22Rv1 (cell line): ENCODE measurements at regions not wholly inside any gene's neighbourhood (a gene's known extent, or its start where the extent isn't known, plus 50 kb on each side); places are given as distances from the start of the nearest gene placed in this dataset.
A peak's percentile ranks its signal among the peaks of the same experiment; 100 is the strongest.

ENCODE experiments used
- H3K27ac ChIP-seq: fragments of 450-650 bp; 2 replicates; pipeline ENCODE4 v1.5.1; 2017
- ZFX ChIP-seq: fragments of 450-650 bp; IDR thresholded peaks from 2 replicates; pipeline ENCODE4 v1.6.1; 2017; ENCODE audit warnings: antibody characterized with exemption, borderline replicate concordance
- TF ChIP-seq, protein P1 (sequence below): fragments of 450-650 bp; IDR thresholded peaks from 2 replicates; pipeline ENCODE4 v1.5.1; 2017; ENCODE audit warnings: mild to moderate bottlenecking

DNA sequence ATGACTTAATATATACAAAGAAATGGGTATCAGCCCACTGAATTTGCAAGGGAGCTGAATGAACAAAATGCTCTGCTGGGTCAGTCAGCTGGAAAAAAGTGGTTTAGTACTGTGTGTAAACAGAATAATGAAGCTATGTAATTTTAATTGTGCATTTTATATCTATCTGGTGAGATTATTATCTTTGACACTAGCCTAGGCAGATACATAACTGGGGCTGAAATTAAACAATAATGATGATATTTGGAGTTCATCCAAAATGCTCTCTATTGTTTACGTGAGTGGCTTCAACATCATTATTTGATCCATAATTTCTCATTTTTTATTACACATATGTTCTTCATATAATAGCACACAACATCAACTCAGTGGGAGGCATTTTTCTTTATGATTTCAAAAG, 208.5 kb upstream of the SNX7 start:
- H3K27ac ChIP-seq = no peak overlapping the region
- TF ChIP-seq, protein P1, sequence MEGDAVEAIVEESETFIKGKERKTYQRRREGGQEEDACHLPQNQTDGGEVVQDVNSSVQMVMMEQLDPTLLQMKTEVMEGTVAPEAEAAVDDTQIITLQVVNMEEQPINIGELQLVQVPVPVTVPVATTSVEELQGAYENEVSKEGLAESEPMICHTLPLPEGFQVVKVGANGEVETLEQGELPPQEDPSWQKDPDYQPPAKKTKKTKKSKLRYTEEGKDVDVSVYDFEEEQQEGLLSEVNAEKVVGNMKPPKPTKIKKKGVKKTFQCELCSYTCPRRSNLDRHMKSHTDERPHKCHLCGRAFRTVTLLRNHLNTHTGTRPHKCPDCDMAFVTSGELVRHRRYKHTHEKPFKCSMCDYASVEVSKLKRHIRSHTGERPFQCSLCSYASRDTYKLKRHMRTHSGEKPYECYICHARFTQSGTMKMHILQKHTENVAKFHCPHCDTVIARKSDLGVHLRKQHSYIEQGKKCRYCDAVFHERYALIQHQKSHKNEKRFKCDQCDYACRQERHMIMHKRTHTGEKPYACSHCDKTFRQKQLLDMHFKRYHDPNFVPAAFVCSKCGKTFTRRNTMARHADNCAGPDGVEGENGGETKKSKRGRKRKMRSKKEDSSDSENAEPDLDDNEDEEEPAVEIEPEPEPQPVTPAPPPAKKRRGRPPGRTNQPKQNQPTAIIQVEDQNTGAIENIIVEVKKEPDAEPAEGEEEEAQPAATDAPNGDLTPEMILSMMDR = no peak
- no peak for TF ChIP-seq ZFX

DNA sequence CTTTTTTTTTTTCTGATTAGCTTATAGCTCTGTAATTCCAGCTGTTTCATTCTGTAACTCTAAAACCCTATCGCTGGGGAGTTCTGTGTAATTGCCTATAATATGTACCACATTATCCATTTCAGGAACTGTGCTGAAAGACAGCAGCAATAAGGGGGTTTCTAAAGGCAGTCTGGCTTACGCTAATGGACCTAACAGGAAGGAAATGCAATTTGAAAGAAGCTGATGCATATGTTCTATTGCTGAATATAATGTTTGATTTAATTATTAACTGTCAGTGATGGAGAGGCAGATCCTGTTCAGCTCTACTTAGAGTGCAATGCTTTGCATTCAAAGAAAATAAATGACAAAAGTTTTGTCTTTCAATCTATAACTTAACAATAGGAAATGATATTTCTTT, 209.4 kb upstream of the SNX7 start:
- no peak overlapping the region for H3K27ac ChIP-seq
- TF ChIP-seq, protein P1 = no peak
- no peak for TF ChIP-seq ZFX

DNA sequence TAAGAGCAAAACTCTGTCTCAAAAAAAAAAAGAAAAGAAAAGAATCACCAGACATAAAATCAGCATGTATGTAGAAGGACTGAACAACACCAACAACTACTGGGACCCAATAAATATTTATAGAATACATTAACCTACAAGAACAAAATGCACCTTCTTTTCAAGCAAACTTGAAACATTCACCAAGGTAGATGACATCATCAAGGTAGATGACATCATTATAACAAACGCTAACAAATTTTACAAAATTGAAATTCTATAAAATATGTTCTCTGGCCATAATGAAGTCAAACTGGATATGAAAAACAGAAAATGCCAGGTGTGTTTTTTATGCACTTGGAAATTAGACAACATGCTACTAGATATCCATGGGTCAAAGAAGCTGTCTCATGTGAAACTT, 220.2 kb upstream of the SNX7 start:
- no peak overlapping the region for H3K27ac ChIP-seq
- TF ChIP-seq, protein P1 = no peak
- no peak for TF ChIP-seq ZFX

DNA sequence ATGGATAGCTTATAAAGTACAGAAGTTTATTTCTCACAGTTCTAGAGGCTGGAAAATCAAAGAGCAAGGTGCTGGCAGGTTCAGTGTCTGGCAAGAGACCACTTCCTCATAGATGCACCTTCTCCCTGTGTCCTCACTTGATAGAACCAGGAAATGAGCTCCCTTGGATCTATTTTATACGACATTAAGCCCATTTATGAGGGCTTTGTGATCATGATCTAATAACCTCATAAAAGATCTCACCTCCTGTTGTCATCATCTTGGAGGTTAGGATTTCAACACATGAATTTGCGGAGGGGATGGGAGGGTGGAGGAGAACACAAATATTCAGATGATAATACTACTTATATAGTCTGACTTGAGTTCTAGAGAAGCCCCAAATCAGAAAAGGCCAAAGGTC, 222.1 kb upstream of the SNX7 start:
- no peak for TF ChIP-seq ZFX
- TF ChIP-seq, protein P1 = no peak
- H3K27ac ChIP-seq = no peak overlapping the region

DNA sequence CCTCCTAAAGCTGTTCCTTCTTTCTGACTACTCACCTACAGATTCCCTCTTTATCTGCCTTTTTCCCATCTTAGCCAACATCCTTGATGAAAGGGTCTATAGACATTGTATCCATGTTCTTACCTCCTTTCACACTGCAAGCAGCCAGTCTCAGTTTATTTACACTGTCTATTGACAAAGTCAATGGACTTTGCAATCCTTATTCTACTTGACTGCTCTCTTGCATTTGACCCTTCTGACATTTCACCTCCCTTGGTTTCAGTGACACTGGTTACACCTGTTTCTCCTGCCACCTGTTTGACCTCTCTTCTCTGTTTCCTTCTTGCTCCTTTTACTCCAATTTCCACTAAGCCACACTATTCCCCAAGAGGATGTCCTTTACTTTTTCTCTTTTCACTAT, 224.0 kb upstream of the SNX7 start:
- H3K27ac ChIP-seq = no peak overlapping the region
- no peak for TF ChIP-seq ZFX
- TF ChIP-seq, protein P1 = no peak

DNA sequence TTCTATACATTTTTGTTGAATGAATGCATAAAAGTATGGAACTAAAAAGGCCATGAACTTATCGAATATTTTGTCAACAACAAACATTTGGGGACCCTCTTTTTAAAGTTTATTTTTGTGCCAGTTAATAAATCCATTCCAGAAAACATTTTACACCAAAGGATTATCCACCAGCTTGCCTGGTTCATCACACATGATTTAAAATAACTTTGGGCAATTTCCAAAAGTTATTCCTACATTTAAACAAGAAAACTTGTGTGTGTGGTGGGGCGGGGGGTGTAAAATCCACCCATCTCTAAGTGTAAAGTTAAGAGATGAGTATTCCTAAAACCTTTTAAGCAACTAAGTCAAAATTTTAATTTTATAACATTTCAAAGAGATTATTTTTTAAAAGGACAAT, 224.5 kb upstream of the SNX7 start:
- TF ChIP-seq, protein P1 = no peak
- TF ChIP-seq ZFX = no peak
- H3K27ac ChIP-seq = no peak overlapping the region

DNA sequence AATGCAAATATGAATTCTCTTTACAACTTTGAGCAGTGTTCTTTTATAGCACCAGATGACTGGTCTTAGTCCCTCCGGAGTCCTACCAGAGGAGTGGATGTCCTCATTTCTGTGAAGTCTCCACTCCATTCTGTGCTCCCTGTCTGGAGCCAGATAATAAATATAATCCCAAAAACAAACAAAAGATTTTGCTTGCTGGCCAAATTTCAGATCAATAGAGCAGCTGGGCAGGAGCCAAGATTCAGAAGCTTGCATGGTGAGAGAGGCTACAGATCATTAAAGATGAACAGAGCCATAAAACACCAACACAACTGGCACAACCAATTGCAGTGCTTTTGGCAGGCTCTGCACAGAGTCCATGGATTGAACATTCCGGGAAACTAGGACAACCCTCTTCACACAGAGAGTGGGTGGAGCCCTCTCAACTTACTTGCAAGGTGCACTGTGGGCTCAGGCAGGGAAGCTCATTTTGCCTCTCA, 231.5 kb upstream of the SNX7 start:
- no peak for TF ChIP-seq ZFX
- TF ChIP-seq, protein P1 = no peak
- peak overlapping the region; percentile 78 for H3K27ac ChIP-seq
